ENCODE measurements at regions not wholly inside any gene's neighbourhood (a gene's known extent, or its start where the extent isn't known, plus 50 kb on each side); places are given as distances from the start of the nearest gene placed in this dataset.

DNA sequence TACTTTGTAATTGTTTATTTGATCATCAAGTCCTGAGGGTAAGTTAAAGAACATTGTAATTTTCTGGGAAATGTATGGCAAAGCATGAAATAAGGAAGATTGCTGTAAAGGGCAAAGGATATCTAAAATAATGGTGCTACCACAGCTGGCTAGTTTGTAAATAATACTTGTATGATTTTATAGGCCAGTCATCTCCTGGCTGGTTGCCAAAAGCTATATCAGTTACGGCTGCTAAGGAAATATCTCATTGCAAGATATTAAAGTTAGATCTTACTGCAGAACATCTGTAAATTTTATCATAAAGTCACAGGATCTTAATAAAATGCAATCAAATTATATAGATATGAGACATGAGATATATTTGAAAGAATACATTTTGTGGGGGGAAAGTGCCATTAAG, 150.8 kb upstream of the CXCL13 start:
- TF ChIP-seq POLR2A (IDR thresholded peaks at IDR 0.05; ENCODE audit: low read depth, low read length) (no peak), TAF1 (IDR thresholded peaks at IDR 0.05; ENCODE audit: borderline replicate concordance, low read depth, low read length) (no peak), POLR2AphosphoS5 (IDR thresholded peaks at IDR 0.05; ENCODE audit: low read depth, low read length) (no peak)
